BE2C (cell line): ENCODE measurements at regions not wholly inside any gene's neighbourhood (a gene's known extent, or its start where the extent isn't known, plus 50 kb on each side); places are given as distances from the start of the nearest gene placed in this dataset.

Experiments used
- DNase-seq: peaks from one replicate; pipeline ENCODE4 v3.0.0-alpha.2; 2020
- H3K27me3 ChIP-seq: fragments of 250-450 bp; sonication (Bioruptor Pico); 2 replicates; pipeline ENCODE4 v1.5.1; 2020; ENCODE audit warnings: mild to moderate bottlenecking
- H3K36me3 ChIP-seq: fragments of 250-450 bp; sonication (Bioruptor Pico); 2 replicates; pipeline ENCODE4 v1.5.1; 2020; ENCODE audit warnings: mild to moderate bottlenecking
- H3K4me1 ChIP-seq: fragments of 250-450 bp; sonication (Bioruptor Pico); 2 replicates; pipeline ENCODE4 v1.5.1; 2020
- H3K4me3 ChIP-seq: 2 replicates; pipeline ENCODE4 v1.5.1; 2011; ENCODE audit warnings: low read depth, low read length
- H3K9me3 ChIP-seq: fragments of 250-450 bp; sonication (Bioruptor Pico); 2 replicates; pipeline ENCODE4 v1.5.1; 2020
- TF ChIP-seq, protein P1 (sequence below): IDR thresholded peaks from 2 replicates; pipeline ENCODE4 v1.5.1; 2012; ENCODE audit warnings: mild to moderate bottlenecking, low read depth, low read length

DNA sequence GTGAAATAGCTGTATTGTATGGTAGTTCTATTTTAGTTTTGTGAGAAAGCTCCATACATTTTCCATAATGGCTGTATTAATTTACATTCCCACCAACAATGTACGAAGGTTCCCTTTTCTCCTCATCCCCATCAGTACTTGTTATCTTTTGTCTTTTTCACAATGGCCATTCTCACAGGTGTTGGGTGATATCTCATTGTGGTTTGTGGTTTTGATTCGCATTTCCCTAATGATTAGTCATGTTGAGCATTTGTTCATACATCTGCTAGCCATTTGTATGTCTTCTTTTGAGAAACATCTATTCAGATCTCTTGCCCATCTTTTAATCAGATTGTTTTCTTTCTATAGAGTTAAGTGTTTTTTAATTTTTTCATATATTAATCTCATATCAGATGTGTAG lies 931.9 kb downstream of the IGSF11 start:
- Histone ChIP-seq H3K27me3 (no peaks in the 10 kb centered on the region), H3K9me3 (no peaks in the 10 kb centered on the region), H3K4me3 (no peak overlapping the region), H3K4me1 (no peaks in the 10 kb centered on the region; the same call in 1 of the 2 replicates), H3K36me3 (no peaks in the 10 kb centered on the region)
- DNase-seq, result no peak
- TF ChIP-seq, protein P1, sequence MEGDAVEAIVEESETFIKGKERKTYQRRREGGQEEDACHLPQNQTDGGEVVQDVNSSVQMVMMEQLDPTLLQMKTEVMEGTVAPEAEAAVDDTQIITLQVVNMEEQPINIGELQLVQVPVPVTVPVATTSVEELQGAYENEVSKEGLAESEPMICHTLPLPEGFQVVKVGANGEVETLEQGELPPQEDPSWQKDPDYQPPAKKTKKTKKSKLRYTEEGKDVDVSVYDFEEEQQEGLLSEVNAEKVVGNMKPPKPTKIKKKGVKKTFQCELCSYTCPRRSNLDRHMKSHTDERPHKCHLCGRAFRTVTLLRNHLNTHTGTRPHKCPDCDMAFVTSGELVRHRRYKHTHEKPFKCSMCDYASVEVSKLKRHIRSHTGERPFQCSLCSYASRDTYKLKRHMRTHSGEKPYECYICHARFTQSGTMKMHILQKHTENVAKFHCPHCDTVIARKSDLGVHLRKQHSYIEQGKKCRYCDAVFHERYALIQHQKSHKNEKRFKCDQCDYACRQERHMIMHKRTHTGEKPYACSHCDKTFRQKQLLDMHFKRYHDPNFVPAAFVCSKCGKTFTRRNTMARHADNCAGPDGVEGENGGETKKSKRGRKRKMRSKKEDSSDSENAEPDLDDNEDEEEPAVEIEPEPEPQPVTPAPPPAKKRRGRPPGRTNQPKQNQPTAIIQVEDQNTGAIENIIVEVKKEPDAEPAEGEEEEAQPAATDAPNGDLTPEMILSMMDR, result no peak

DNA sequence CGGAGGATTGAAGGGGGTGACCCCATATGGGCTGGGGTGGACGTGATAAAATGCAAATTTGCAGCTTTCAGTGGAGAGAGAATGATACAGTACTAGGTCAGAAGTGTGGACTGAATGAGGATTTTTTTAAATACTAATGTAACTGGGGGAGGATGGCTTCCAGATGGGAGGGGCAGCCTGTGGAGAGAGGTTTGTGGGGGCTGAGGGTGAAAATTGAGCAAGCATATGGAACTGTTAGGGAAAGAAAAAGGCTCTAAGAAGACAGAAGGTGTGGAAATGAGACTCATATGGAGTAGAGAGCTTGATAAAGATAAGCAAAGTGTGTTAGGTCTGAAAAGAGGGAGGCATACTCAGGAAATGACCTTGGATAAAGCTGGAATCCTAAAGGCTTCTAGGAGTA lies 926.4 kb downstream of the IGSF11 start:
- DNase-seq, result no peak
- TF ChIP-seq, protein P1, result no peak
- Histone ChIP-seq H3K9me3 (no peaks in the 10 kb centered on the region), H3K36me3 (no peaks in the 10 kb centered on the region), H3K4me1 (no peaks in the 10 kb centered on the region; the same call in 1 of the 2 replicates), H3K4me3 (no peak overlapping the region), H3K27me3 (no peaks in the 10 kb centered on the region)

DNA sequence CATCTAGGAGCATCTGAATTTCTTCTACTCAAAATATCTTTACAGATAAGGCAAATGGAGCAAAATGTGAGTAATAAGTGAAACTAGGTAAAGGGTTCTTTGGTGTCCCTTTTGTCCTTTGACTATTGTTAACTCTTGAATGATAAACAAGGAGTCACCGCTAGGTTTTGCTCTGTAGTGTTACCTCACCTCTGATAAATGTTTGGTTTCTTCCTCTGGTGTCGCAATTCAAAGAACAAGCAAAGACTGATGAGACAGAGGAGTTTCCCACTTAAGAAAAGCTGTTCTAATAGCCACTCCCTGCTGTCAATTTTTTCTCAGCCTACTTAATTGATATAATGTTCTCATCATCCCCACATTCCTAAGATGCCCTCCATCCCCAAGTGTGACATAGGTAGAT lies 925.9 kb downstream of the IGSF11 start:
- DNase-seq, result no peak

DNA sequence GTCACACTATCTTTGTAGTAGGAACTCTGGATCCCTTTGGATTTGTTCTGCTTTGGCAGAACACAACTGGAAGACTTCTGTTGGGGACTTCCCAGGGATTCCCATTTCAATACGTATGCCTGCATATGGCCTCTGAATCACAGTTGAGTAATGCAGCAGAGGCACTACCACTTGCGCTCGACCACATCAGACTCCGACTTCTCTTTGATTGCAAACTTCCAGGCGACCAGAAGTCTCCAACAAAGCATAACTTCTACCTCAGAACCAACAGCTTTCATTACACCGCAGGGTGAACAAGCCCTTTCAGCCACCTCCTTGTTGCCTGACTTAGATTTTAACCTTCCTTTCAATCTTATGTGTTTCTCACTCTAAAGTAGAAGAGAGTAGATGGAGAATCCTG lies 924.4 kb downstream of the IGSF11 start:
- no peak overlapping the region for H3K4me3 ChIP-seq
- TF ChIP-seq, protein P1, result no peak

More for the DNA sequence above, 925.9 kb downstream of the IGSF11 start:
- H3K9me3 ChIP-seq, result no peaks in the 10 kb centered on the region
- no peaks in the 10 kb centered on the region for H3K36me3 ChIP-seq
- H3K4me1 ChIP-seq, result no peaks in the 10 kb centered on the region; the same call in 1 of the 2 replicates
- TF ChIP-seq, protein P1, result no peak
- no peak overlapping the region for H3K4me3 ChIP-seq
- H3K27me3 ChIP-seq, result no peaks in the 10 kb centered on the region

DNA sequence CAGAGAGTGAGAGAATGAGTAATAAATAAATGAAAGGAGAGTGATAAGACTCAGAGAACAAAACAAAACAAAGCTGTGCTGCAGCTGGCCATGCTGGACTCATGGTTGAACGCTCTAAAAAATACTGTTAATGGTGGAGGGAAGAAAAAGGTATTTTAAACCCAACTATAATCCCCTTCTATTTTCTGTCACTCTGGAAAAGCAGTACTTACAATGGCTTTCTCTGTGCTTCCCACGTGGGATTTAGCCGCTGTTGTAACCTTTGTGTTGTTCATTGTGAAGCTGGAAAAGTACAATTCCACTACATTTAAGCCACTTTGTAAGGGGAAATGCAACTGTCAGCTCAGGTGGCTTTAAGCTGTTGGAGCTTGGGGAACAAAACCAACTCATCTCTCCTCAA lies 917.7 kb downstream of the IGSF11 start:
- H3K36me3 ChIP-seq, result no peaks in the 10 kb centered on the region
- DNase-seq, result no peak
- TF ChIP-seq, protein P1, result no peak
- no peak overlapping the region for H3K4me3 ChIP-seq
- H3K27me3 ChIP-seq, result no peaks in the 10 kb centered on the region
- no peaks in the 10 kb centered on the region for H3K9me3 ChIP-seq
- no peaks in the 10 kb centered on the region; the same call in 1 of the 2 replicates for H3K4me1 ChIP-seq

More for the DNA sequence above, 924.4 kb downstream of the IGSF11 start:
- DNase-seq, result no peak
- Histone ChIP-seq H3K4me1 (no peaks in the 10 kb centered on the region; the same call in 1 of the 2 replicates), H3K9me3 (no peaks in the 10 kb centered on the region), H3K27me3 (no peaks in the 10 kb centered on the region), H3K36me3 (no peaks in the 10 kb centered on the region)

DNA sequence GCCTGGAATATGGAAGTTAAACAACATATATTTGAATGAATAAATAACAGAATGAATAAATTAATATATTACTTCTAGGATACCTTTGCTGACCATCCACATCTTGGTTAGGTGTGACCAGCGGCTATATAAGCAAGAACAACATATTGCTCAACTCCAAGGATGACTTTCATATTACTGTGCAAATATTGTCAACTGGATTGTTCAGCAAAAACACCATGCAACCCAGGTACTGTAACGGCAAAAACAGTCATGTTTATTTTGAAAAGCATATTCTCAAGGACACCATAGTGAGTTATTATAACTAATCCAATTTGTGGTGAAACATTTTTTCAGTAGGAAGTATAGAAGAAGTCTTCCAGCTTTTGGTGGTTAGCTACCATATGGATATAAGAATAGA lies 907.9 kb downstream of the IGSF11 start:
- no peaks in the 10 kb centered on the region for H3K9me3 ChIP-seq
- no peaks in the 10 kb centered on the region for H3K36me3 ChIP-seq
- DNase-seq, result no peak
- H3K27me3 ChIP-seq, result no peaks in the 10 kb centered on the region
- TF ChIP-seq, protein P1, result no peak
- H3K4me1 ChIP-seq, result no peaks in the 10 kb centered on the region
- H3K4me3 ChIP-seq, result no peak overlapping the region
